ENCODE measurements at regions not wholly inside any gene's neighbourhood (a gene's known extent, or its start where the extent isn't known, plus 50 kb on each side); places are given as distances from the start of the nearest gene placed in this dataset.

GRCh38 chr4:11050766-11051165, 366.2 kb upstream of the CLNK start:
- no peak for TF ChIP-seq CTCF (IDR thresholded peaks at IDR 0.05 in 8 of 11, conservative IDR thresholded peaks at IDR 0.05 in 3 of 11)
- no peak for TF ChIP-seq POLR2A (IDR thresholded peaks at IDR 0.05)
